Daoy (cell line): ENCODE measurements at regions not wholly inside any gene's neighbourhood (a gene's known extent, or its start where the extent isn't known, plus 50 kb on each side); places are given as distances from the start of the nearest gene placed in this dataset.

ENCODE experiments used
- DNase-seq: peaks from one replicate; pipeline ENCODE4 v3.0.0-alpha.2; 2015; ENCODE audit warnings: low read depth

GRCh38 chr17:12376276-12376675, 289.4 kb upstream of the MYOCD start:
- no peak for DNase-seq

- DNase-seq: no peak
Measured at GRCh38 chr17:12386225-12386624, 279.5 kb upstream of the MYOCD start.

GRCh38 chr17:12388226-12388625, 277.5 kb upstream of the MYOCD start:
- DNase-seq: peak; percentile 77

GRCh38 chr17:12389421-12389820, 276.3 kb upstream of the MYOCD start:
- no peak for DNase-seq

GRCh38 chr17:12390631-12391030, 275.1 kb upstream of the MYOCD start:
- DNase-seq: no peak

GRCh38 chr17:12391468-12391867, 274.2 kb upstream of the MYOCD start:
- no peak for DNase-seq

- peak; percentile 52 for DNase-seq
Measured at GRCh38 chr17:12395733-12396354, 269.8 kb upstream of the MYOCD start.

GRCh38 chr17:12398441-12399051, 267.1 kb upstream of the MYOCD start:
- no peak for DNase-seq

- DNase-seq: peak; percentile 97
Measured at GRCh38 chr17:12402963-12403622, 262.6 kb upstream of the MYOCD start.

- DNase-seq: peak; percentile 63
Measured at GRCh38 chr17:12403881-12404398, 261.8 kb upstream of the MYOCD start.

GRCh38 chr17:12406623-12407215, 259.0 kb upstream of the MYOCD start:
- DNase-seq: no peak

- no peak for DNase-seq
Measured at GRCh38 chr17:12407495-12408252, 258.0 kb upstream of the MYOCD start.

- no peak for DNase-seq
Measured at GRCh38 chr17:12409082-12409481, 256.6 kb upstream of the MYOCD start.

GRCh38 chr17:12410717-12411116, 255.0 kb upstream of the MYOCD start:
- no peak for DNase-seq

GRCh38 chr17:12415031-12415430, 250.7 kb upstream of the MYOCD start:
- peak; percentile 81 for DNase-seq

- DNase-seq: no peak
Measured at GRCh38 chr17:12421077-12421476, 244.6 kb upstream of the MYOCD start.

- DNase-seq: no peak
Measured at GRCh38 chr17:12421646-12422306, 243.9 kb upstream of the MYOCD start.

- DNase-seq: no peak
Measured at GRCh38 chr17:12422651-12423050, 243.0 kb upstream of the MYOCD start.

- no peak for DNase-seq
Measured at GRCh38 chr17:12423337-12423736, 242.4 kb upstream of the MYOCD start.

- DNase-seq: no peak
Measured at GRCh38 chr17:12429116-12429515, 236.6 kb upstream of the MYOCD start.

GRCh38 chr17:12431188-12431587, 234.5 kb upstream of the MYOCD start:
- no peak for DNase-seq
